CD4-positive, alpha-beta T cell treated with Interleukin-15 for 4 hours (primary cell): ENCODE measurements at regions not wholly inside any gene's neighbourhood (a gene's known extent, or its start where the extent isn't known, plus 50 kb on each side); places are given as distances from the start of the nearest gene placed in this dataset.

Source experiments
- DNase-seq: peaks from one replicate; pipeline ENCODE4 v3.0.0-alpha.2; 2020; ENCODE audit warnings: low spot score

DNA sequence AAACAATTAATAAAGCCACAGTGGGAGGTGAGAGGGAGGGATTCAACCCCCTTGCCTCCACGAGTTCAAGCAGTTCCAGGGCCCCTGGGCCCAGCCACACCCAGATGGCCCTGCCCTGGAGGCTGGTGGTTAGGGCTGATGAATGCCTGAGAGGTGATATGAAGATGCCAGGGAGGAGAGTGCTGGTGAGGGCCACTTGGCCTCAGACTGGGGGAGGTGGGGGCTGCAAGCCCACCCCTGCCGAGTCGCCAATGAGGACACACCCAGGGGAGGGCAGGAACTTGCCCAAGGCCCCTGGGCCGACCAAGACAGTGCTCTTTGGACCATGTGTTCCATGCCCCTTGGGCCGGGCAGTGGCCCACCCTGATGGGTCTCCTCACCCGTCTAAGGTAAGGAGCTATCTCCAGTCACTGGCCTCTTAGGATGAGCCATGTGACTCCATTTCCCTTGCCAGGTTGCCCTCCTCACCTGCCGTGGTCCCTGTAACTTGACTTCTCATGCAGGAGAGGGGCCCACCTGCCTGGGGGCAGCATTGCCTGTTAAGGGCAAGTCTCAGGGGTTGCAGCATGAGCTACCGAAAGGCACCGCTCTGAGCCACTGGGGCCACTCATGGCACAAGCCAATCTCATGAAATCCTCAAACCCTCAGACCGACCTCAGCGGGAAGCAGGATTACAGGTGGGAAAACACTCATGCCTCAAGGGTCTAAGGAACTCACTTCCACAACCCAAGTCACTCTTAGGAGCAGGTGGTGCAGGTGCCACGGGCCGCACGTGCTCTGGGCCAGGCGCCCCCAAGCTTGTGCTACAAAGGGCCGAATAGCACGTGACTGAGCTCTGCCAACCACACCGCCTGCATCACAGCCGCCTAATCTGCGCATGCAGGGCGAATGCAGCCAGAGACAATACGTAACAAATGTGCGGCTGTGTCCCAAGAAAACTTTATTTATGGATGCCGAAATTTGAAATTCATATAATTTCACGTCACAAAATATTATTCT is 147.4 kb upstream of the MLN start:
- no peak for DNase-seq

DNA sequence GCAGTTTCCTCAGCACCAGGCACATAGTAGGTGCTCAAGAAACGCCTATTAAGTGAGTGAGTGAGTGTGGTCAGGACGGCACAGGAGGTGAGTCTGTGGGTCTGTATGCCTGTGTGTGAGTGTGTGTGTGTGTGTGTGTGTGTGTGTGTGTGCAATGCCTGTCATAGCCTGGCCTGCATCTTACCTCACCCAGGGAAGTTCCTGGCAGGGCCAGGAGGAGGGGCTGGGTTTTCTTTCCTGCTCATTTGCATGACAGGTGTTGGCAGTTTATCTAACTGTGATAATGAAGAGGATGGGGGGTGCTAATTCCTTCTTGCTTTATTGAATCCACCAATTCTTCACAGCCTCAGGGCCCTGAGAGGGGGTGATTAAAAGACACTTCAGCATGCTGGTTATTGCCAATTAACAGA is 146.7 kb upstream of the MLN start:
- no peak for DNase-seq

DNA sequence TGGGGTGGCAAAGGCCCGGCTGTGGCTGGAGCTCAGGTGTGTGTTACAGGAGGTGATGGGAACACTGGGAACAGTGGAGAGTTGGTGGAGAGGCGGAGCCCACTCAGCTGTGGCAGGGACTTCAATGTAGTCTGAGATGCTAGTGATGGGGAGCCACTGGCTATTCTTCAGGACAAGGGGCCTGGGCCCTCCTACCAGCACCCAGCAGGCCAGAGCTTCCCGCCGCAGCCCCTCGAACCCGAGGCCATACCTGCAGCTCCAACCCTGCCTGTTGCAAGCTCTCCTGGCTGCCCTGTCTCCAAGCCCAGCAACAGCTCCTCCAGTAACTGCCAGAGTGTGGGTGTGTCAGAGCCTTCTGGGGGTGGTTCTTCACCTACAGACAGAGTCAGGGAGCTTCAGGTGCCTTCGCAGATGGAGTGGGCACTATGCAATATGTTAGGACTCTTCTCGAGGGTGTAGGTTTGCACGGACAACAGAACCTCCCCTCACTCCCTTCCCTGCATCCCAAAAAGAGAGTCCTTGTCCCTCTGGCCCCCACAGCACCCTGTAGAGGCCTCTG is 146.2 kb upstream of the MLN start:
- DNase-seq = no peak

DNA sequence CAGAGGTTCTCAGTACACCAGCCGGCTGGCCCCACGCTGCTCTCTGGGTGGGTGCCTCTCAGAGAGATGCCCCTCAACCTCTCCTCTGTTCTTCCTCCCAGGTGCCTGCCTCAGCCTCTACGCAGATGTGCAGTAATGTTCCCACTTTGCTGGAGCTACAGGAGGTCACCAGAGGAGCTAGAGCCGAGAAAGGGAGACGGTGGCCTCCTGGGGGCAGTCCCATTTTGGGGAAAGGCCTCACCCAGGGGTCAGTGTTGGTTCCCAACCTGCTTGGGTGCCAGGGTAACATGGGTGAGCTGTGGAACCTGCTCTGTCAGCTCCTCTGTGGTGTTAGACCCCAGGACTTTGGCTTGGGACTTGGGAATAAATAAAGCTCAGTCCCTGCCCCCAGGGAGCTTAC is 145.3 kb upstream of the MLN start:
- DNase-seq = no peak

DNA sequence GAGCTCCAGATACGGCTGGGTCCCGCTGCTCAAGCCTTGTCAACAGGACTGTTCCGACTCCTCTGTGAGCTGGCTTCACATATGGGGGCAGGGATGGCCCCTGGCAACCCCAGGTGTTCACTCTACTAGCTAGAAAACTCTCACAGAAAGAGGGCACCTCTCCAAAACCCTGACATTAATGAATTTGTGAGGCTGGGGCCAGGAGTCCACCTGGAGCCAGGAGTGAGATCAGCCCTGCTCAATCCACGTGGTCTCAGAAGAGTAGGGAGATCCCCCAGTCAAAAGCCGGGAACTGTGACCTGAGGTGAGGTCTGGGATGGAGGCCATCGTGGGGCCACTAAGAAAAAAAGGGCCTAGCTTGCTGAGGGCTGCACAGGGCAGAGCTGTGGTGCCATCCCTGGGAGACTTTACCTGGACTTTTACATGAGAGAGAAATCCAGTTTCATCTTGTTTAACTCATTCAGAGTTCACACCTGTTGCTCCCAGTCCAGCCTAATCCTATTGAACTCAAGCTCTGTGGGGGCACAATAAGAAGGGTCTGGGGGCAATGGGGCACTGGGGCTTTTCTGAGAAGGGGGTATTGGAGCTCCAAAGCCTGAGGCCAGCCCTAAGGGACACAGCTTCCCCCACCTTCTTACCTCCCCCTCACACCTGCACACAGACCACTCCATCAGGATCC is 144.3 kb upstream of the MLN start:
- DNase-seq = no peak

DNA sequence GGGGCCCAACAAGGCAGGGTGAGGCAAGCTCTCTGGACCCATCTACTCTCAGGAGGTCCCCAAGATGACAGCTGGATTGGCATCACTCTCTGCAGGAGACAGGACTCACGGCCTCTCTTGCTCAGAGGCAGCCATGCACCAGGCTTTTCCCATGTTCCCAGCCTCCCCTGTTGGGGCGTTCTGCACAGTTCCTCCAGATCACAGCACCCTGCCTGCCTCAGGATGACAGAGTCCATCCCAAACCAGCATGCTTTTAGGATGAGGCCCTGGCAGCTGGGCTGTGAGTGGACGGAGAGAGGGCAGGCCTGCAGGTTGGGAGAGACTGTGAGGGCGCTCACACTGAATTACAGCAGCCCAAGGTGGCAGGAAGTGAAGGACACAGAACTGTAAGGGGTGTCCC is 143.2 kb upstream of the MLN start:
- no peak for DNase-seq

DNA sequence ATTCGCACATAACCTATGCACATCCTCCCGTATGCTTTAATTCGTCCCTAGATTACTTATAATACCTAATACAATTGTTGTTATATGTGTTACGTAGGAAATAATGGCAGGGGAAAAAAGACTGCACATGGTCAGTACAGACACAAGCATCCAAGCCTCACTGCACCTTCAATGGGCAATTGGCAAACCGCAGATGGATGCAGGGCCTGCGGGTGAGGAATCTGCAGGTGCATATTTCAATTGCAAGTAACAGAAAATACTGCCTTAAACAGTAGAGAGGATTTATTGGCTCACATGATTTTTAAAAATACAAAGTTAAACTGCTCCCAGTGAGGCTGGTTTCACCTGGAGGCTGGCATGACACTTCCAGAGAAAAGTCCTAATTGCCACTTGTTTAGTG is 142.1 kb upstream of the MLN start:
- DNase-seq = no peak

DNA sequence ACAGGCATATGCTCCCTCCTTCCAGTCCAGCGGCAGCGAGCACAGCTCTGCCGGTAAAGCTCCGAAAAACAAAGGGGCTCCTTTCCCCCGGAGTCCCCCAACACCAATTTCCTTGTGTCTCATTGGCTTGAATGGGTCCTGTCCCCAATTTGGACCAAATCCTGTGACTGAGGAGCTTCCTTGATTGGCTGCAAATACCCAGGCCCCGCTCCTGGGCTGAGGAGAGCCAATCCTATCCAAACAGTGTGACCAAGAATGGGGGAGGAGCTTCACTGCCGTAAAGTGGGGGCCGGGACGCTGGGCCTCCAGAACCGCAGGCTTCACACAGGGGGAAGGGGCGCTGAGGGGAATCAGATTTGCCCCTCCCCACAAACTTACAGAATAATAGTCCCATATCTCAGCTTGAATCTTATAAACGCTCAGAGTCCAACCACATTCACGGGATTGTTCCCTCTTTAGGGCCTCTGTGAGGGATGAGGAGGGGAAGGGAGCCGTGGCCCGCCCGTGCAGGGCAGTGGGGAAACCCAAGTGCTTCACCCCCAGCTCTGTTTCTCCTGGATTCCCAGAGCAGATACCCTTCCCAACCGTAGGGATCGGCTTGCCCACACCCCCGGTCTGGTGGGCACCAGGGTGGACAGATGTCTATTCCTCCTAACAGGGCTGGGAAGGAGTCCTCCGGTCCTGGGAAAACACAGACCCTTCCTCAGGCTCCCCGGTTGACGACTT is 141.0 kb upstream of the MLN start:
- DNase-seq = no peak

DNA sequence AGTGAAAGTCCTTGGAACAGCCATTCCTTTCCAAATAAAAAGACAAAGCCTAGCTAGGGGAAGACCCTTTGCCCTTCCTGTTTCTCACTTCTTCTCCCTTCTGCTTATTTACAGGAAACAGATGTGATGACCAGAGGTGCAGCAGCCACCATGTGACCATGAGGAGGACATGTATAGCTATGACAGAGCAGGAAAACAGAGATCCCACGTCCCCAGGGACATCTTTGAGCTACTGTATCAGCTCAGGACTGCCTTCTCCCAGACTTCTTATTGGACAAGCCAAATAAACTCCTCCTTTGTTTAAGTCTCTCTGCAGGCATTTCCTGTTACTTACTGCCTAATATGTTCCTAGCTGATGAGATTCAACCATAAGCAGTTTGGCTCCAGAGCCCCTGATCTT is 133.1 kb upstream of the MLN start:
- DNase-seq = no peak

DNA sequence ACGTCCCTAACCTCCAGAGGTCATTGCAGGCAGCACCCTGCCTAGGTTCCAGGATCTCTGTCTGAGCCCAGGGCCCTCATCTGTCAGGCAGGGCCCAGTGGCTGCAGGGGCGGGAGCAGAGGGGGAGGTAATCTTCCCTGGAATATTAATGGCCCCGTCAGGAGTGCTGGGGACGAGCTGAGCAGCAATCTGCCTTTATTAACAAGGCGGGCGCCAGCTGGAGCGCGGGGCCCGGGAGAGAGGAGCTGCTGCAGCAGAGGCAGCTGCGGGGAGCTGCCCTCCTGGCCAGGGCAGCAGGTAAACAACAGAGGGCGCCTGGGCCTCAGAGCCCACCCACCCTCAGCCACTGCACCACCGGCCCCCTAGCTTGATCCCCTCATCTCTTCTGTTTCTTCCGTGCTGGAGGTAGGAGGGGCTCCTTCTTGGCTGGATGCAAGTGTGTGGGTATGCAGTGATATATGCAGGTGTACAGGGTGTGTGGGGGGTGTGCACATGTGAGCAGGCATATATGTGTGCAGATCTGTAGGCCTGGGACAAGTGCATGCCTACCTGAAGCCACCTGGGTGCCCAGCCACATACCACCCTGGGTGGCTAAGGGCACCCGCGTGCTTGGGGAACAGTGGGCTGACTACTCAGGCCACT is 131.8 kb upstream of the MLN start:
- no peak for DNase-seq

DNA sequence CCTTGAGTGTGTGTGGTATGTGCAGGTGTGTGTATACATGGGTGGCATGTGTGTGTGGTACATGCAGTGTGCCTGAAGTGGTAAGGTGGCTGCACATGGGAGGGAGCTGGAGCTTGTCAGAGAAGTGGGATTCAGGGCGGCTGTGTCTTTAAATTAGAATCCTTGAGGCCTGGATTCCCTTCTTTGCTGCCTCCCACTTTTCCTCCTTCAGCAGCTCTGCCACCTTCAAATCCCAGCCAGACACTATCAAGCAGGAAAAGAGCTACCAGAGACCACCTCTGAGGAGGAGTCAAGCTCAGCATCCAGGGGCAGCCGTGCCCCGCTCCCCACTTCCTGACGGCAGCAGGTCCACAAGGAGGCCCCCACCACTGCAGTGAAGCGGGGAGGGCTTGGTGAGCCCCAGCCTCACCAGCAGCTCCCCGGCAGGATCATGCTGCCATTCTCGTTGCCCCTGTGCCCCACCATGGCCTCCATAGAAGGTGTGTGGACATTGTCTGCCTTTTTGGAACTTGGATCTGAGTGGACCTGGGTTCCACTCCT is 131.0 kb upstream of the MLN start:
- DNase-seq = no peak

DNA sequence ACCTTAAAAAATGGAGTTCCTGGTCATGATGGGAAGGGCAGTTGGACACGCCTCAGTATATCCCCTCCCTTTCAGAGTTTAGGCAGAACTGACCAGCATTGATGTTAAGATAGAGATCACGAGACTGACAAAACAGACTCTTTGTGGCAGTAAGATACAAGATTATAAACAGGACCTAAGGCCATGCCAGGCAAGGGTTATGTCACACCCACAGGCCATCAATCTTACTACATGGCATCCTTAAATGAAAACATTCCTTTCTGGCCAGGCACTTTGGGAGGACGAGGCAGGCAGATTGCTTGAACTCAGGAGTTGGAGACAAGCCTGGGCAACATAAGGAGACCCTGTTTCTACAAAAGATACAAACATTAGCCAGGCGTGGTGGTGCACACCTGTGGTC is 129.3 kb upstream of the MLN start:
- no peak for DNase-seq

DNA sequence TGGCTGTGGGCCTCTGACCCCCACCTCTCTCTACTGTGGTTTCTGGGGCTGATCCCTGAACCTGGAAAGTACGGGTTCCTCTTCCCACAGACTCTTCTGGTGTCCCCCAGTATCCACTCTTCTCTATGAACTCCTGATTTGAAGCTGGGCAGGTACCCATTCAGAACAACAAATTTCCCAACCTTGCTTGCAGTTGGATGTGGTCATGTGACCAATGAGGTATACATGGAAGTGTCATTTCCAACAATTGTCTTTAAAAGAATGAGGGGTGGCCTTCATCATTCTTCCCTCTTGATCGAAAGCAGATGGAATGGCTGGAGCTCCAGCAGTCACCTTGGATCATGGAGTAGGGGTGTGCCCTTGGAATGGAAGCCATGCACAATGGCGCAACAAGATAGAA is 128.0 kb upstream of the MLN start:
- DNase-seq = no peak

DNA sequence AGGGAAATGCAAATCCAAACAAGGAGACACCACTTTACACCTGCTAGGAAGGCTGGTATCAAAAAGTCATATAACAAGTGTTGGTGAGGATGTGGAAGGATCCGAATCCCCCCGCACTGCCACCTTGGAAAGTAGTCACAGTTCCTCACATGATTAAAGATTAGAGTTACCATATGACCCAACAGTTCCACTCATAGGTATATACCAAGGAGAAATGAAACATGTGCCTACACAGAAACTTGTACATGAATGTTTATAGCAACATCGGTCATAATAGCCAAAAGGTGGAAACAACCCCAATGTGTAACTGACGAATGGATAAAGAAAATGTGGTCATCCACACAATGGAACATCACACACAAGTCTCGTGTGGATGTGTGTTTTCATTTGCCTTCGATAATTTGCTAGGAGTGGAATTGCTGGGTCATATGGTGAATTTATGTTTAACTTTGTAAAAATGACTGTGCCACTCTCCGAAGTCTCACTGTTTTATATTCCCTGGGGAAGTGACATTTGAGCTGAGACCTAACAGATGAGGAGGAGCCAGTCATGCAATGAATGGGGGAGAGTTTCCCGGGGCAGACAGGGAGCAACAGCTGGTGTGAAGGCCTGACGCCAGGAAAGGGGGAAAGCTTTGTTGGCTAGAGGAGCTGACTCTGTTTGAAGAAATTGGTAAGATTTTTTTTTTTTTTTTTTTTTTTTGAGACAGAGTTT is 125.9 kb upstream of the MLN start:
- DNase-seq = no peak

DNA sequence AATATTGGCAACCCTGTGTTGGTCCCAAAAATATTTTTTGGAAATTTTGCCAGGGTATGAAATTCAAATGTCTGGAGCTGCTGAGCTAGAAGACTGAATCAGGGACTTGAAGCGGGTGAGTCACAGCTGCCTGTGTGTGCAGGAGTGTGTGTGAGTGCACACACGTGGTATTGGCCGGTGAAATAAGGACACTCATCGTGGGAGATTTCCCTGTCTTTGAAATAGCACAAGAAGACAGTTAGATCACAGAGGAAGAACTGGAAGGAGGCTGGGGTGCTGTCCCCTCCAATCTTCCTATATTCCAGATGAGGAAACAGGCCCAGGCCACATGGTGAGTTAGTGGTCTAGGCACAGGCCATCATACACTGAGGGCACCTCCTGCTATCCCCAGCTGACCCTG is 123.8 kb upstream of the MLN start:
- DNase-seq = no peak

DNA sequence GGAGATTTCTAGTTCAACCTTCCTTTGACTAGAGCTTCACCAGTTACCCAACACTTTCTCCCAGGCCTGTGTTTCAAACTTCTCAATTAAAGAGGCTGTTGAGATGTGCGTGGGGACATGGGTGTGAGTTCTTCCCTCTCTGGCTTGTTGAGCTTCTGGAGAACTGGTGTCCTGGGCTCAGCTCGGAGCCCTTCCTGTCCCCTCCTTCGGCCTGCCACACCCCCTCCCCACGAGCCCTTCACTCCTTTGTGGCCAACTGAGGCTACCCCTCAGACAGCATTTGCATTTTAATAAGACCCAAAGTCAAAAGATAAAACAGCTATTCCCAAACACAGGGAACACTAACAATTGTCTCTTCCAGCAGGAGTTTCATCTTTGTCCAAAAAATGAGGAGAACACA is 123.3 kb upstream of the MLN start:
- no peak for DNase-seq

DNA sequence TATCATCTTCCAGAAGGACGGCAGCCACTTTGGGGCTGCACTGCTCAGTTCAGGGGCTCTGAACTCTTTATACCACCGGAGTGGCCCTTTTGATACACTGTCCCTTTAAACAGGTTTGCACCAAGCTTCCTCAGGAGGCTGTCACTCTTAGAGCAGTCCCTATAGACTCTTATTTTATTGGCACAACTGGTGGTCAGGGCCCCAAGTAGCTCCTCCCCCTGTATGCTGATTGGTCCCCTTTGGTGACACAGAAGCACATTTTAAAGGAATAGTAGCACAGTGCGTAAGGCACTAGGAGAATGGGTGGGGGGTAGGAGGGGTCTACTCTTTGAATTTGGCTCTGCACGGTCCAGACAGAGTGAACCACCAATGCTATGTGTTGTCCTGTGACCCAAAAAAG is 122.6 kb upstream of the MLN start:
- DNase-seq = no peak

DNA sequence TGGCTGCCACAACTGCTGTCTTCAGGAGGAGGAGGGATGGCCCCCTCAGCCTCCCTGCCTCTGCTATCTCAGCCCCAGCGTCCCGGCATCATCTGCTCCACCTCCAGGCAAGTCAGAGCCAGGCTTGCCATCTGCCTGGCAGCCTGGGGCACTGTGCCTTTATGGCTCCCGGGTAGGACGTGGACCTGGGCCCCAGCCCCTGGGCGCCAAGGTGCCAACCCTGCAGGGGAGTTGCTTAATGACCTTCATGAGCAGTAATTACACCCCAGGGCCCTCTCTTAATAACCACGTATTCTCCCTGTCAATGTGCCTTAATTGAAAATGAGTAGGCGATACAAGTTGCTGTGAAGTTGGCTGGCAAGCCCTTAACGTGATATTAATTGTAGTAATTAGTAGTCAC is 122.1 kb upstream of the MLN start:
- DNase-seq = no peak

DNA sequence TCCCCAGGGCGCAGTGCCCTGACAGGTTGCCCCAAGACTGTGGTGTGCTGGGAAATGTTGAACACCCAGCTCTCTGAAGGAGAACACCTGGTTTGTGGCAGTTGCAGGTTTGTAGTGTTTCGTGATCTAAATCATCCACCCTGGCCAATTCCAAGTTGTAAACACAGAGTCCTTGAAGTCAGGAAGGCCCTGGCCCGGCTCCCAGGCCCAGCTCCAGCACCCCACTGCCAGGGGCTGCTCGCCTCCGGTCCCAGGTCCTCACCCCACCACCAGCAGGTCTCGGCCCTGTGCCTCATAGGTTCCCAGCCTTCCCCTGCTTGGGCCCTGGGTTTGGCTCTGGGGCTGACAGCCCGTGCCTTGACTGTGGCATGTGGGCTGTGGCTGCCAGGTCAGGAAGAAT is 121.4 kb upstream of the MLN start:
- DNase-seq = no peak

DNA sequence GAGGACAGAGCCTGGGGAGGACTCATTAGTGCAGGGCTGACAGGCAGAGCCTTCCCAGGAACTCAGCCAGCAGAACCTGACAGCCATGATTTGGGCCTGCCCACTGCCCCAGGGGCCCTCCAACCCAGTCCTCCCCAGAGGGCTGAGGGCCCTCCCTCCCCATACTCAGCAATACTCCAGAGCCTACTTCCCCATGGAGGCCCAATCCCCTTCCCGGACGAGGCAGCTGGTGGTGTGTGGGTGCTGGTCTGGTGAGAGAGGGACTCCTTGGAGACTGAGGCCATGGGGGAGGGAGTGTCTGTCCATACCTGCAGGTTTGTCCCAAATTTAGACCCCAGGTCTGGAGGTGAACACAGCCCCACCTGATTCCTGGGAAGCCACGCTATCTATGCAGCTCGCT is 120.9 kb upstream of the MLN start:
- no peak for DNase-seq

DNA sequence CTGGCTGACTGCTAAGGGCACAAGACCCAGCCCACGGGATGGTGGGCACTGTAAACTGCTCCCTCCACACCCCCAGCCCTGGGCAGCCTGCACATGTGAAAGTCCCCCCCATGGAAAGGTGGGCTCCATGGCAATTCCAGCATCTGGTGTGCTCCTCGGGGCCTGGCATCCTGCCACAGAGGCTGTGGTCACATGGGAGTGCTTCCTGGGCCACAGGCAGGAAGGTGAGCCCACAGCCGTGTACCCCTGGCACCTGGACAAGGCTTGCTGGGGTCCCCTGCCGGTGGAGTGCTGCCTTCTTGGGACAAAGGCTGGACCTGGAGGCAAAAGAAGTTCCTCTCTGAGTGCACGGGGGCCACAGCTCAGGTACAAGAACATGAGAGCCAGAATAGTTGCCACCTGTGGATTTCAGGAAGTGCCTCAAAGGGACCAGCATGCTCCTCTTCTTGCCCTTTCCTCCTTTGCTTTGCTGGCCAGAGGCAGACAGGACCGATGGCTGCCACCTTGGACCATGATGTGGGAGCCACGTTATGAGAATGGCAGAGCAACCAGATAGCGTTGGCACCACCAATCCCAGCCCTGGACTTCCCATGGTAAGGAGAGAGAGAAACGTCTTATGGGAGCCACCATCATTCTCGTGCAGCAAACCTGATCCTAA is 120.2 kb upstream of the MLN start:
- no peak for DNase-seq
